A673 (cell line): ENCODE measurements at regions not wholly inside any gene's neighbourhood (a gene's known extent, or its start where the extent isn't known, plus 50 kb on each side); places are given as distances from the start of the nearest gene placed in this dataset.
A peak's percentile ranks its signal among the peaks of the same experiment; 100 is the strongest.

ENCODE experiments used
- BruUV-seq: library from RNA; stranded (reverse); fragments of 400-500 nt; replicated peaks from 2 replicates; lab custom pipeline; 2021; lab: Mats Ljungman, UMichigan
- CTCF ChIA-PET: fragments of 300-600 bp; sonication (Branson Sonifier 250); formaldehyde crosslinking; loops from one replicate; lab custom pipeline; 2022; ENCODE audit warnings: antibody characterized with exemption; lab: Charles Lee
- POLR2A ChIA-PET: fragments of 300-600 bp; sonication (Branson Sonifier 250); formaldehyde crosslinking; loops from one replicate; lab custom pipeline; 2022; ENCODE audit warnings: antibody characterized with exemption; ENCODE audit not compliant: low non-redundant PET; lab: Charles Lee
- DNase-seq: peaks from one replicate; pipeline ENCODE4 v3.0.0-alpha.2; 2015; ENCODE audit warnings: low spot score
- H3K27ac ChIP-seq: fragments of 200-600 bp; sonication (generic); 2 replicates; pipeline ENCODE4 v1.5.1; 2016; ENCODE audit warnings: mixed run types, low read depth, mild to moderate bottlenecking, mixed read lengths, antibody characterized with exemption, low read length; ENCODE audit not compliant: poor library complexity, severe bottlenecking
- H3K27me3 ChIP-seq: fragments of 200-600 bp; sonication (generic); replicated peaks from 2 replicates; pipeline ENCODE4 v1.6.1; 2017; ENCODE audit warnings: mixed run types, low read depth, mild to moderate bottlenecking, mixed read lengths, antibody characterized with exemption, low read length; ENCODE audit not compliant: insufficient read depth, poor library complexity
- H3K36me3 ChIP-seq: fragments of 200-600 bp; sonication (generic); 2 replicates; pipeline ENCODE4 v1.6.1; 2016; ENCODE audit warnings: mixed run types, mild to moderate bottlenecking, mixed read lengths, antibody characterized with exemption, low read length; ENCODE audit not compliant: insufficient read depth, poor library complexity, severe bottlenecking
- H3K4me1 ChIP-seq: fragments of 200-600 bp; sonication (generic); 2 replicates; pipeline ENCODE4 v1.6.1; 2017; ENCODE audit warnings: mixed run types, mild to moderate bottlenecking, mixed read lengths, antibody characterized with exemption, low read length; ENCODE audit not compliant: insufficient read depth, poor library complexity, severe bottlenecking
- H3K4me3 ChIP-seq: fragments of 200-600 bp; sonication (generic); 2 replicates; pipeline ENCODE4 v1.5.1; 2016; ENCODE audit warnings: low read depth, mixed run types, mild to moderate bottlenecking, mixed read lengths, low read length; ENCODE audit not compliant: poor library complexity, severe bottlenecking
- H3K9me3 ChIP-seq: fragments of 200-600 bp; sonication (generic); 2 replicates; pipeline ENCODE4 v1.6.1; 2016; ENCODE audit warnings: mixed run types, low read depth, mild to moderate bottlenecking, mixed read lengths, antibody characterized with exemption, low read length; ENCODE audit not compliant: poor library complexity, severe bottlenecking
- EZH2 ChIP-seq: fragments of 200-600 bp; sonication (generic); IDR thresholded peaks from 2 replicates; pipeline ENCODE4 v1.6.1; 2017; ENCODE audit warnings: borderline replicate concordance, low read depth, mild to moderate bottlenecking, mixed read lengths, antibody characterized with exemption, low read length; ENCODE audit not compliant: poor library complexity, severe bottlenecking
- intact Hi-C: fragments of 100-400 bp; cut with micrococcal nuclease; formaldehyde crosslinking; loops from one replicate; pipeline ENCODE4 v1.10.0; 2022; ENCODE audit not compliant: unreplicated experiment
- TF ChIP-seq, protein P1 (sequence below): fragments of 300-800, 200-600 bp; sonication (generic); conservative IDR thresholded peaks from 2 replicates; pipeline ENCODE4 v1.5.1; 2017; ENCODE audit warnings: low read depth, mild to moderate bottlenecking, antibody characterized with exemption, low read length, moderate library complexity, mixed read lengths

DNA sequence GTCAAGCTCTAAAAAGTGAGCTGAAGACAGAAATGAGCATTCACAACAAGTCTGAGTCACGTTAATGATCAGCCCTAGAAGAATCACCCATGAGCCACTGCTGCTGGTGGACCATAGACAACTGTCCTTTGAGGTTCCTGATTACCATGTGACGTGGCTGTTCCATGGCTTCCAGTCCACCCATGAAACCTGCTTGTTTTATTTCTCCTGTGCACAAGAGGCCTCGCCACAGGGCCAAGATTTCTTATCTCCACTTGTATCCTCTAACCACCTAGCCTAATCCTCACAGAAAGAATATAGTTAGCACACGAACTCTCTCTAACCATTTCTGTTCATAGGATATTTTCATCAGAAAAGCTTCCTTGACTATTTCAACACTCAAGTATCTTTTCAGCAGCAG is 242.7 kb downstream of the MREG start:
- TF ChIP-seq, protein P1, sequence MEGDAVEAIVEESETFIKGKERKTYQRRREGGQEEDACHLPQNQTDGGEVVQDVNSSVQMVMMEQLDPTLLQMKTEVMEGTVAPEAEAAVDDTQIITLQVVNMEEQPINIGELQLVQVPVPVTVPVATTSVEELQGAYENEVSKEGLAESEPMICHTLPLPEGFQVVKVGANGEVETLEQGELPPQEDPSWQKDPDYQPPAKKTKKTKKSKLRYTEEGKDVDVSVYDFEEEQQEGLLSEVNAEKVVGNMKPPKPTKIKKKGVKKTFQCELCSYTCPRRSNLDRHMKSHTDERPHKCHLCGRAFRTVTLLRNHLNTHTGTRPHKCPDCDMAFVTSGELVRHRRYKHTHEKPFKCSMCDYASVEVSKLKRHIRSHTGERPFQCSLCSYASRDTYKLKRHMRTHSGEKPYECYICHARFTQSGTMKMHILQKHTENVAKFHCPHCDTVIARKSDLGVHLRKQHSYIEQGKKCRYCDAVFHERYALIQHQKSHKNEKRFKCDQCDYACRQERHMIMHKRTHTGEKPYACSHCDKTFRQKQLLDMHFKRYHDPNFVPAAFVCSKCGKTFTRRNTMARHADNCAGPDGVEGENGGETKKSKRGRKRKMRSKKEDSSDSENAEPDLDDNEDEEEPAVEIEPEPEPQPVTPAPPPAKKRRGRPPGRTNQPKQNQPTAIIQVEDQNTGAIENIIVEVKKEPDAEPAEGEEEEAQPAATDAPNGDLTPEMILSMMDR = no peak
- no peak for TF ChIP-seq EZH2
- Histone ChIP-seq H3K4me3 (no peak overlapping the region), H3K27ac (peak overlapping the region; percentile 98), H3K9me3 (no peaks in the 10 kb centered on the region), H3K36me3 (no peaks in the 10 kb centered on the region), H3K27me3 (no peaks in the 10 kb centered on the region), H3K4me1 (peaks cover 54% of the 10 kb centered on the region)
- no peak for DNase-seq
- POLR2A ChIA-PET = no interaction called here
- intact Hi-C loops = no loop called here
- CTCF ChIA-PET = no interaction called here
- no TSS peak for BruUV-seq

DNA sequence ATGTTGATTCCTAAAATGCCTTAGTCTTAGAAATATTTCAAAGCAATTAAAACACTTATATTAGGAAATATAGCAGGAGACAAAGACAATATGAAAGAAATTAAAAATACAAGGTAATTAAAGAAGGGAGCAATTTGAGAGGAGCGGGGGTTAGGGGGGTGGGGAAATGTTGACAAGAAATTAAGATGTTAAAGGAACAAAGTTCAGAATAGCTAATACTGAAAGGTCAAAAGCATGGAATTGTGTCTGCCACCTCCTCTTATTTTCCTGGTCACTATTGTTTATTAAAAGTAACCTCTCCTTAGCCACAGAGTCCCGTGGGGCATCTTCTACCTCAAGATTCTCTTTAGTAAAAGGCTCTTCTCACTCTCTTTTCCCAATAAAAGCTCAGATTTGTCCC is 244.1 kb downstream of the MREG start:
- H3K36me3 ChIP-seq = no peaks in the 10 kb centered on the region
- intact Hi-C loops = no loop called here
- no peaks in the 10 kb centered on the region for H3K27me3 ChIP-seq
- H3K27ac ChIP-seq = no peak overlapping the region
- peaks cover 40% of the 10 kb centered on the region for H3K4me1 ChIP-seq
- BruUV-seq = no TSS peak
- no peak overlapping the region for H3K4me3 ChIP-seq
- no peak for DNase-seq
- TF ChIP-seq EZH2 = no peak
- TF ChIP-seq, protein P1 = no peak
- H3K9me3 ChIP-seq = no peaks in the 10 kb centered on the region
- ChIA-PET CTCF (no interaction called here), POLR2A (no interaction called here)

DNA sequence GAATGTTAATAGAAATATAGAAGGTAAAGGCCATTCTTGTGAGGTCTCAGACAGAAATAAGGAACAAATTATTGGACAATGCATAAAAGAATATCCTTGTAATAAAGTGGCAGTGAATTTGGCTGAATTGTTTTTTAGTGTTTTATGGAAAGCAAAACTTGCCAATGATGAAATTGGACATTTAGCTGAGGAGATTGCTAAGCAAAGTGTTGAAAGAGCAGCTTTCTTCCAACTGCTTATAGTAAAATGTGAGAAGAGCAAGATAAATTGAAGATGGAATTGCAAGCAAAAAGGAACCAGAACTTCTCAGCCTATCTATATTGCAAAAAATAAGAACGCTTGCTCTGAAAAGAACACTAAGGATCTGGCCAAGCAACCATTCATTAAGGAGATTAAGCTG is 245.7 kb downstream of the MREG start:
- no peak overlapping the region for H3K4me3 ChIP-seq
- H3K4me1 ChIP-seq = peaks cover 24% of the 10 kb centered on the region
- ChIA-PET CTCF (no interaction called here), POLR2A (no interaction called here)
- BruUV-seq = no TSS peak
- no peak overlapping the region for H3K27ac ChIP-seq
- TF ChIP-seq EZH2 = no peak
- TF ChIP-seq, protein P1 = no peak
- no peaks in the 10 kb centered on the region for H3K27me3 ChIP-seq
- no peaks in the 10 kb centered on the region for H3K9me3 ChIP-seq
- H3K36me3 ChIP-seq = no peaks in the 10 kb centered on the region
- intact Hi-C loops = no loop called here
- no peak for DNase-seq
